Keratinocyte (primary cell): ENCODE measurements at regions not wholly inside any gene's neighbourhood (a gene's known extent, or its start where the extent isn't known, plus 50 kb on each side); places are given as distances from the start of the nearest gene placed in this dataset.

Experiments
- DNase-seq: peaks from one replicate; pipeline ENCODE4 v3.0.0-alpha.2; 2011; ENCODE audit warnings: low read depth, missing footprints, low spot score
- FAIRE-seq: peaks from 2 replicates; lab custom pipeline; 2011; peaks lifted over from hg19 to GRCh38; lab: Jason Lieb, UNC
- H2AFZ ChIP-seq: 2 replicates; pipeline ENCODE4 v1.6.0; 2012; ENCODE audit warnings: low read length, control low read depth, inconsistent platforms; ENCODE audit not compliant: control insufficient read depth
- H3K27ac ChIP-seq: 2 replicates; pipeline ENCODE4 v1.5.1; 2011; ENCODE audit warnings: low read length; ENCODE audit not compliant: control insufficient read depth, insufficient read depth
- H3K27me3 ChIP-seq: 3 replicates; pipeline ENCODE4 v1.6.0; 2011; ENCODE audit warnings: low read length; ENCODE audit not compliant: control insufficient read depth, insufficient read depth; ENCODE audit errors: extremely low read depth
- H3K36me3 ChIP-seq, 2 experiments: 2 replicates in 1 of 2; 3 replicates in 1 of 2; pipeline ENCODE4 v1.5.1; 2011; ENCODE audit warnings: low read length in 2 of 2, mild to moderate bottlenecking in 1 of 2; ENCODE audit not compliant: control insufficient read depth in 2 of 2, insufficient read depth in 2 of 2; ENCODE audit errors: extremely low read depth in 1 of 2
- H3K4me1 ChIP-seq: 3 replicates; pipeline ENCODE4 v1.5.1; 2011; ENCODE audit warnings: low read length; ENCODE audit not compliant: control insufficient read depth, insufficient read depth; ENCODE audit errors: extremely low read depth
- H3K4me2 ChIP-seq: 3 replicates; pipeline ENCODE4 v1.6.0; 2011; ENCODE audit warnings: low read depth, low read length; ENCODE audit not compliant: control insufficient read depth, insufficient read depth; ENCODE audit errors: extremely low read depth
- H3K4me3 ChIP-seq, 3 experiments: fragments of 200-600 bp in 1 of 3; sonication (generic) in 1 of 3; 2 replicates in 2 of 3; 3 replicates in 1 of 3; pipeline ENCODE4 v1.5.1; 2011 to 2016; ENCODE audit warnings: low read length in 3 of 3, mild to moderate bottlenecking in 3 of 3, control low read depth in 2 of 3, inconsistent platforms in 1 of 3, low read depth in 1 of 3, mixed read lengths in 1 of 3, mixed run types in 1 of 3, moderate library complexity in 1 of 3; ENCODE audit not compliant: control insufficient read depth in 2 of 3, insufficient read depth in 2 of 3; ENCODE audit errors: extremely low read depth in 1 of 3
- H3K79me2 ChIP-seq: 2 replicates; pipeline ENCODE4 v1.6.0; 2012; ENCODE audit warnings: low read length; ENCODE audit not compliant: control insufficient read depth, insufficient read depth
- H3K9ac ChIP-seq: 3 replicates; pipeline ENCODE4 v1.6.0; 2011; ENCODE audit warnings: low read length; ENCODE audit not compliant: control insufficient read depth, insufficient read depth; ENCODE audit errors: extremely low read depth
- H3K9me1 ChIP-seq: 3 replicates; pipeline ENCODE4 v1.6.0; 2011; ENCODE audit warnings: low read length; ENCODE audit not compliant: control insufficient read depth, insufficient read depth; ENCODE audit errors: extremely low read depth
- H3K9me3 ChIP-seq: 2 replicates; pipeline ENCODE4 v1.5.1; 2012; ENCODE audit warnings: low read depth, low read length; ENCODE audit not compliant: control insufficient read depth
- H4K20me1 ChIP-seq: 3 replicates; pipeline ENCODE4 v1.6.0; 2011; ENCODE audit warnings: low read length; ENCODE audit not compliant: control insufficient read depth, insufficient read depth; ENCODE audit errors: extremely low read depth
- EZH2 ChIP-seq: IDR thresholded peaks from one replicate; pipeline ENCODE4 v1.6.1; 2012; ENCODE audit warnings: inconsistent platforms, mild to moderate bottlenecking, low read length, moderate library complexity
- dilution Hi-C: fragments of 300-500 bp; cut with MboI; formaldehyde crosslinking; loops from one replicate; pipeline ENCODE4 v1.7.0; 2020; ENCODE audit warnings: low sequenced_read_pairs; ENCODE audit not compliant: extremely low pct_ligation_motif_present
- TF ChIP-seq, protein P1 (sequence below), 3 experiments: IDR thresholded peaks in 1 of 3; conservative IDR thresholded peaks in 1 of 3; optimal IDR thresholded peaks in 1 of 3; 2 replicates in 2 of 3; 3 replicates in 1 of 3; pipeline versions ENCODE3 to v1.5.1; 2011; ENCODE audit warnings: low read length in 3 of 3, mild to moderate bottlenecking in 3 of 3, moderate library complexity in 2 of 3, control low read depth in 1 of 3, inconsistent platforms in 1 of 3; ENCODE audit not compliant: insufficient read depth in 2 of 3; ENCODE audit errors: extremely low read depth in 1 of 3

DNA sequence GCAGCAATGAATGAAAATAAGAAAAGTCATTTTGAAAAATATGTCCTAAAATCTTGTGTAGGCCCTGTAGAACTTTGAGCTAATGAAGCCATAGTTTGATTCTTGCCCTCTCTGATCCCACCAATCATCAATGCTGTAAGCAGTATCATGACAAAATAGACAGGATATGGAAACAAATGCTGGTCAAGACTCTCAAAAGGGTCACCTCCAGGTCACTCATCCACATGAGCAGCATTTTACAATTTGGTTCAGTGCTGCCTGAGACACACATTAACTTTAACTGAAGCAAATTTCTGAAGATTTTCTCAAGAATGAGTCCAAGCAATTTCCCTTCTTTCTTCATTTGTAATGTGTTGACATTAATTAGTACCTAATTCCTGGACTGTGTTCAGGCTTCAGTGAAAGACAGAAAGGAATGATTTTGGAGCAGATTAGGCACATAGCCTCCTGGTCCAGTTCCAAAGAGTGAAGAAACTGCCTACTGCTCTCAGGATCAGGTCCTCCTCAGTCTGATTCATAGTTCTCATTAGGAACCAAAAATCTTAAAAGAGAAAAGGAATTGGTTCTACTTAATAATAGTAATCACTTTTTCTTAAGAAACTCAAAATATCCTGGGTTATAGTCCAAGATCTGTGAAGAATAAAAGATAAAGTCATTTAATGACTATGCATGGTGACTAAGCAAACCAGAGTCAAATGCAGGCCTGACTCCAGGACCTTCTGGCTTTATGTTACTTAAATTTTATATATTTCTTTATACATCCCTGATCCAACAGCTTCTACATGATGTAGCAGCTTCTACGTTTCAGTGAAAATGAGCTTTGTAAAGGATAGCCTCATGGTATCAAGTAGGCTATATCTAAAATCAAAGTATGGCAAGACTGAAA is 192.1 kb upstream of the RGMB start:
- Histone ChIP-seq H3K9ac (no peak overlapping the region), H2AFZ (no peak overlapping the region), H3K27ac (no peak overlapping the region), H3K4me1 (no peaks in the 10 kb centered on the region), H3K27me3 (no peaks in the 10 kb centered on the region), H3K9me1 (no peaks in the 10 kb centered on the region), H3K4me3 (no peak overlapping the region), H3K4me2 (no peak overlapping the region), H3K36me3 (no peaks in the 10 kb centered on the region), H4K20me1 (no peaks in the 10 kb centered on the region), H3K9me3 (no peaks in the 10 kb centered on the region), H3K79me2 (no peaks in the 10 kb centered on the region)
- FAIRE-seq = no peak
- TF ChIP-seq, protein P1, sequence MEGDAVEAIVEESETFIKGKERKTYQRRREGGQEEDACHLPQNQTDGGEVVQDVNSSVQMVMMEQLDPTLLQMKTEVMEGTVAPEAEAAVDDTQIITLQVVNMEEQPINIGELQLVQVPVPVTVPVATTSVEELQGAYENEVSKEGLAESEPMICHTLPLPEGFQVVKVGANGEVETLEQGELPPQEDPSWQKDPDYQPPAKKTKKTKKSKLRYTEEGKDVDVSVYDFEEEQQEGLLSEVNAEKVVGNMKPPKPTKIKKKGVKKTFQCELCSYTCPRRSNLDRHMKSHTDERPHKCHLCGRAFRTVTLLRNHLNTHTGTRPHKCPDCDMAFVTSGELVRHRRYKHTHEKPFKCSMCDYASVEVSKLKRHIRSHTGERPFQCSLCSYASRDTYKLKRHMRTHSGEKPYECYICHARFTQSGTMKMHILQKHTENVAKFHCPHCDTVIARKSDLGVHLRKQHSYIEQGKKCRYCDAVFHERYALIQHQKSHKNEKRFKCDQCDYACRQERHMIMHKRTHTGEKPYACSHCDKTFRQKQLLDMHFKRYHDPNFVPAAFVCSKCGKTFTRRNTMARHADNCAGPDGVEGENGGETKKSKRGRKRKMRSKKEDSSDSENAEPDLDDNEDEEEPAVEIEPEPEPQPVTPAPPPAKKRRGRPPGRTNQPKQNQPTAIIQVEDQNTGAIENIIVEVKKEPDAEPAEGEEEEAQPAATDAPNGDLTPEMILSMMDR (optimal IDR thresholded peaks at IDR 0.05 in 1 of 3, IDR thresholded peaks at IDR 0.05 in 1 of 3, conservative IDR thresholded peaks at IDR 0.05 in 1 of 3; ENCODE audit: extremely low read depth in 1 of 3, insufficient read depth in 2 of 3, low read length in 3 of 3) = no peak
- TF ChIP-seq EZH2 = no peak
- DNase-seq = no peak
- dilution Hi-C loops = no loop called here

DNA sequence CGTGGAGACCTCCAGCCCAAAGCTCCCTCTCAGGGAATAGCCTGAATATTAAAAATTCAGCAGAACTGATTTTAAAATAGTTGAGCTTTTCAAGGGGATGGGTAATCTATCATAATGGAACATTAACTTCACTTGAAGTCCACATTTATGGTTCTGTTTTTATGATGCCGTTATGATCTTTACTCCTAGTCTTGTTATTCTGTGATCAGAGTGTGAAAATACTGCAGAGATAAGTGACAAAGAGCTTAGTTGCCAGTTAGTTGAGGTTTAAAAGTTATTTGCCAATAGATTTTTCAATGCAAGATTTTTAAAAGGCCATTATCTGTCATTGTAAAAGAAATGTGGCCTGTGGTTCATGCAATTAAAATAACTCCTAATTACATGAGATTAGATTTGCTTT is 189.9 kb upstream of the RGMB start:
- Histone ChIP-seq H3K9me3 (no peaks in the 10 kb centered on the region), H3K4me2 (no peak overlapping the region), H3K4me1 (no peaks in the 10 kb centered on the region), H3K4me3 (no peak overlapping the region), H2AFZ (no peak overlapping the region), H3K9me1 (no peaks in the 10 kb centered on the region), H4K20me1 (no peaks in the 10 kb centered on the region), H3K36me3 (no peaks in the 10 kb centered on the region), H3K27me3 (no peaks in the 10 kb centered on the region), H3K79me2 (no peaks in the 10 kb centered on the region), H3K9ac (no peak overlapping the region), H3K27ac (no peak overlapping the region)
- no peak for FAIRE-seq
- no peak for TF ChIP-seq EZH2
- TF ChIP-seq, protein P1 (optimal IDR thresholded peaks at IDR 0.05 in 1 of 3, IDR thresholded peaks at IDR 0.05 in 1 of 3, conservative IDR thresholded peaks at IDR 0.05 in 1 of 3; ENCODE audit: extremely low read depth in 1 of 3, insufficient read depth in 2 of 3, low read length in 3 of 3) = no peak
- dilution Hi-C loops = no loop called here
- no peak for DNase-seq
